B cell (primary cell): ENCODE measurements at regions not wholly inside any gene's neighbourhood (a gene's known extent, or its start where the extent isn't known, plus 50 kb on each side); places are given as distances from the start of the nearest gene placed in this dataset.

Source experiments
- CTCF ChIP-seq: fragments of 200-600 bp; IDR thresholded peaks from one replicate; pipeline ENCODE4 v1.8.0; 2022; ENCODE audit warnings: antibody characterized with exemption, mild to moderate bottlenecking
- EZH2 ChIP-seq: IDR thresholded peaks from 2 replicates; pipeline ENCODE4 v1.6.1; 2012; ENCODE audit warnings: borderline replicate concordance, low read depth, mild to moderate bottlenecking, moderate library complexity, low read length; ENCODE audit not compliant: insufficient read depth, poor library complexity, severe bottlenecking

- TF ChIP-seq CTCF = no peak
- TF ChIP-seq EZH2 = no peak
Observed at GRCh38 chr6:143621159-143621873, 56.4 kb upstream of the PHACTR2 start.
